ENCODE measurements at regions not wholly inside any gene's neighbourhood (a gene's known extent, or its start where the extent isn't known, plus 50 kb on each side); places are given as distances from the start of the nearest gene placed in this dataset.

GRCh38 chr12:115623275-115623674 is 654.2 kb downstream of the MED13L start:
- no peak for DNase-seq (ENCODE audit: low read depth)
- no peak overlapping the region for H3K4me3 ChIP-seq (ENCODE audit: low read depth, low read length)
- TF ChIP-seq CTCF (IDR thresholded peaks at IDR 0.05; ENCODE audit: control insufficient read depth, extremely low read depth, insufficient read depth): no peak

GRCh38 chr12:115620816-115621215 is 656.7 kb downstream of the MED13L start:
- TF ChIP-seq CTCF (IDR thresholded peaks at IDR 0.05; ENCODE audit: control insufficient read depth, extremely low read depth, insufficient read depth): no peak
- H3K4me3 ChIP-seq (ENCODE audit: low read depth, low read length): no peak overlapping the region

GRCh38 chr12:115619889-115620288 is 657.6 kb downstream of the MED13L start:
- no peak for TF ChIP-seq CTCF (IDR thresholded peaks at IDR 0.05; ENCODE audit: control insufficient read depth, extremely low read depth, insufficient read depth)
- no peak for DNase-seq (ENCODE audit: low read depth)
- no peak overlapping the region for H3K4me3 ChIP-seq (ENCODE audit: low read depth, low read length)

More at GRCh38 chr12:115620816-115621215, 656.7 kb downstream of the MED13L start:
- DNase-seq (ENCODE audit: low read depth): no peak

GRCh38 chr12:115619061-115619460 is 658.4 kb downstream of the MED13L start:
- no peak for DNase-seq (ENCODE audit: low read depth)
- no peak overlapping the region for H3K4me3 ChIP-seq (ENCODE audit: low read depth, low read length)
- TF ChIP-seq CTCF (IDR thresholded peaks at IDR 0.05; ENCODE audit: control insufficient read depth, extremely low read depth, insufficient read depth): no peak

- TF ChIP-seq CTCF (IDR thresholded peaks at IDR 0.05; ENCODE audit: control insufficient read depth, extremely low read depth, insufficient read depth): no peak
- no peak overlapping the region for H3K4me3 ChIP-seq (ENCODE audit: low read depth, low read length)
- DNase-seq (ENCODE audit: low read depth): no peak
Observed at GRCh38 chr12:115618105-115618504, 659.4 kb downstream of the MED13L start.

GRCh38 chr12:115617391-115617790 is 660.1 kb downstream of the MED13L start:
- DNase-seq (ENCODE audit: low read depth): no peak
- TF ChIP-seq CTCF (IDR thresholded peaks at IDR 0.05; ENCODE audit: control insufficient read depth, extremely low read depth, insufficient read depth): no peak

GRCh38 chr12:115611477-115611876 is 666.0 kb downstream of the MED13L start:
- DNase-seq (ENCODE audit: low read depth): no peak
- no peak for TF ChIP-seq CTCF (IDR thresholded peaks at IDR 0.05; ENCODE audit: control insufficient read depth, extremely low read depth, insufficient read depth)
- no peak overlapping the region for H3K4me3 ChIP-seq (ENCODE audit: low read depth, low read length)

More at GRCh38 chr12:115617391-115617790, 660.1 kb downstream of the MED13L start:
- H3K4me3 ChIP-seq (ENCODE audit: low read depth, low read length): no peak overlapping the region
